KMS-11 (cell line): ENCODE measurements at regions not wholly inside any gene's neighbourhood (a gene's known extent, or its start where the extent isn't known, plus 50 kb on each side); places are given as distances from the start of the nearest gene placed in this dataset.

Experiments
- H2AFZ ChIP-seq: fragments of 200-600 bp; sonication (generic); 2 replicates; pipeline ENCODE4 v1.6.1; 2016; ENCODE audit warnings: antibody characterized with exemption, mixed run types, low read depth
- H3K27ac ChIP-seq: fragments of 200-600 bp; sonication (generic); 2 replicates; pipeline ENCODE4 v1.6.1; 2016; ENCODE audit warnings: mild to moderate bottlenecking, mixed run types
- H3K27me3 ChIP-seq: fragments of 200-600 bp; sonication (generic); 2 replicates; pipeline ENCODE4 v1.6.1; 2017; ENCODE audit warnings: mild to moderate bottlenecking, low read depth, mixed run types, moderate library complexity; ENCODE audit not compliant: insufficient read depth
- H3K36me3 ChIP-seq: fragments of 200-600 bp; sonication (generic); 2 replicates; pipeline ENCODE4 v1.6.1; 2017; ENCODE audit warnings: mild to moderate bottlenecking, mixed run types; ENCODE audit not compliant: insufficient read depth
- H3K4me1 ChIP-seq: fragments of 200-600 bp; sonication (generic); 2 replicates; pipeline ENCODE4 v1.6.1; 2016; ENCODE audit warnings: mild to moderate bottlenecking, low read depth, mixed run types; ENCODE audit not compliant: poor library complexity, severe bottlenecking
- H3K4me2 ChIP-seq: fragments of 200-600 bp; sonication (generic); 2 replicates; pipeline ENCODE4 v1.7.0; 2016; ENCODE audit warnings: mild to moderate bottlenecking, mixed run types
- H3K4me3 ChIP-seq: fragments of 200-600 bp; sonication (generic); IDR thresholded peaks from 2 replicates; pipeline ENCODE4 v1.6.1; 2017; ENCODE audit warnings: low read depth, low read length, mixed read lengths; ENCODE audit not compliant: insufficient read depth
- H3K79me2 ChIP-seq: fragments of 200-600 bp; sonication (generic); 2 replicates; pipeline ENCODE4 v1.6.1; 2016; ENCODE audit warnings: low read depth, mixed run types; ENCODE audit not compliant: insufficient read depth
- H3K9ac ChIP-seq: fragments of 200-600 bp; sonication (generic); 2 replicates; pipeline ENCODE4 v1.6.1; 2016; ENCODE audit warnings: mild to moderate bottlenecking, mixed run types
- H4K20me1 ChIP-seq: fragments of 200-600 bp; sonication (generic); 2 replicates; pipeline ENCODE4 v1.6.1; 2016; ENCODE audit warnings: mild to moderate bottlenecking, mixed run types; ENCODE audit not compliant: insufficient read depth
- TF ChIP-seq, protein P1 (sequence below): fragments of 200-600 bp; sonication (generic); conservative IDR thresholded peaks from 2 replicates; pipeline ENCODE4 v1.6.1; 2017; ENCODE audit warnings: low read depth, mild to moderate bottlenecking, antibody characterized with exemption, low read length, moderate library complexity, mixed read lengths

DNA sequence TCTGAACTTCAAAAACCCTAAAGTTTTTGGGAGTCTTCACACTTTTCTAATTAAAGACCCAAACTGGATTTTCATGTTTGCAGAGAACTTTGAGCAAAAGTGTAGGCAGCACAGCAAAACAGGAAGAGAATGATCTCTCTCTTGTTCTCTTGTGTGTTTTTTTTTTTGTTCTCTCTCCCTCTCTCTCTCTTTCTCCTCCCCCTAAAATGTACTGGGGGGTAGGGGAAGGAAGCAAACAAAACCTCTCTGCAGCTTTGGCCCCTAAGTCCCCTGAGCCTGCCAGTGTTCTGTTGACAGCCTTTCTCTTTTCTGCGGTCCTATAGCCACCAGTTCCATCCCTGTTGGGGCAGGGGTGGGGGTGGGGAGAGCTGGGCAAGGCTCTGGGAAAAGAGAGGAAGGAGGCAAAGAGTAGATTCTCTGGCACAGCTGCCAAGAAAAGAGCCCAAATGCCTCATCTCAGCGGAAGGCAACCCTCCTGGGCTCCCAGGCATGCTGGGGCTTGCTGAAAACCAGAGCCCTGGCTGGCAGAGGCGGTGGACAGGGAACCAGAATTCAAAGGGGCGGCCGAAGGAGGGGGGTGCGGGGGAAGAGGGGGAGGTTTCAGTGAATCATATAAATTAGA lies 295.3 kb downstream of the SOX9 start:
- Histone ChIP-seq H3K36me3 (no peaks in the 10 kb centered on the region), H2AFZ (no peak overlapping the region), H3K27ac (no peak overlapping the region), H3K27me3 (no peaks in the 10 kb centered on the region), H3K4me1 (peaks cover 25% of the 10 kb centered on the region), H4K20me1 (no peaks in the 10 kb centered on the region), H3K4me2 (no peak overlapping the region), H3K79me2 (peaks cover 1% of the 10 kb centered on the region; the same call in 1 of the 2 replicates), H3K4me3 (no peak overlapping the region), H3K9ac (no peak overlapping the region)
- TF ChIP-seq, protein P1, sequence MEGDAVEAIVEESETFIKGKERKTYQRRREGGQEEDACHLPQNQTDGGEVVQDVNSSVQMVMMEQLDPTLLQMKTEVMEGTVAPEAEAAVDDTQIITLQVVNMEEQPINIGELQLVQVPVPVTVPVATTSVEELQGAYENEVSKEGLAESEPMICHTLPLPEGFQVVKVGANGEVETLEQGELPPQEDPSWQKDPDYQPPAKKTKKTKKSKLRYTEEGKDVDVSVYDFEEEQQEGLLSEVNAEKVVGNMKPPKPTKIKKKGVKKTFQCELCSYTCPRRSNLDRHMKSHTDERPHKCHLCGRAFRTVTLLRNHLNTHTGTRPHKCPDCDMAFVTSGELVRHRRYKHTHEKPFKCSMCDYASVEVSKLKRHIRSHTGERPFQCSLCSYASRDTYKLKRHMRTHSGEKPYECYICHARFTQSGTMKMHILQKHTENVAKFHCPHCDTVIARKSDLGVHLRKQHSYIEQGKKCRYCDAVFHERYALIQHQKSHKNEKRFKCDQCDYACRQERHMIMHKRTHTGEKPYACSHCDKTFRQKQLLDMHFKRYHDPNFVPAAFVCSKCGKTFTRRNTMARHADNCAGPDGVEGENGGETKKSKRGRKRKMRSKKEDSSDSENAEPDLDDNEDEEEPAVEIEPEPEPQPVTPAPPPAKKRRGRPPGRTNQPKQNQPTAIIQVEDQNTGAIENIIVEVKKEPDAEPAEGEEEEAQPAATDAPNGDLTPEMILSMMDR: no peak

GRCh38 chr17:72416905-72417304 lies 296.1 kb downstream of the SOX9 start:
- TF ChIP-seq, protein P1: no peak
- Histone ChIP-seq H3K27me3 (no peaks in the 10 kb centered on the region), H3K36me3 (no peaks in the 10 kb centered on the region), H3K79me2 (peaks cover 8% of the 10 kb centered on the region; the same call in 1 of the 2 replicates), H3K9ac (no peak overlapping the region), H2AFZ (no peak overlapping the region), H3K4me3 (no peak overlapping the region), H3K4me2 (no peak overlapping the region), H3K27ac (no peak overlapping the region), H4K20me1 (no peaks in the 10 kb centered on the region; the same call in 1 of the 2 replicates), H3K4me1 (peaks cover 32% of the 10 kb centered on the region)

DNA sequence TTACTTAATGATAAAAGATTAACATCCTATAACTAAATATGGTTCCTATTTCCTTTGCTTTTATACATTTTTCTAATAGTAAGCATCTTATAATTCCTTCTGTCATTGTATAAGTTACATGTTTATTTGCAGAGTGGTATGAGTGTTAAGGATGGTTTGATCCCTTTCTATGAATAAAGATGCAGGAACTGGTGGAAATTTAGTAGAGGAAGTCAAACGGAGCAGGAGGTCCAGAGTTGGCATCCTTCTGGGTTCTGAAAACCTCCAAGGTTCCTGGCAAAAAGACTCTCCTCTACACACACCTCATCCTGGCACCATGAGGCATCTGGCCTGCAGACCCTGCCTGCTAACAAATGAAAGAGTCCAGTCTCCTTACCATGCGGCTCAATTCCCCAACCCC lies 296.8 kb downstream of the SOX9 start:
- Histone ChIP-seq H3K9ac (no peak overlapping the region), H3K79me2 (peaks cover 8% of the 10 kb centered on the region; the same call in 1 of the 2 replicates), H3K36me3 (no peaks in the 10 kb centered on the region), H2AFZ (no peak overlapping the region), H3K4me2 (no peak overlapping the region), H3K4me3 (no peak overlapping the region), H4K20me1 (no peaks in the 10 kb centered on the region; the same call in 1 of the 2 replicates), H3K27me3 (no peaks in the 10 kb centered on the region), H3K4me1 (peaks cover 39% of the 10 kb centered on the region), H3K27ac (no peak overlapping the region)
- TF ChIP-seq, protein P1: no peak

- no peak overlapping the region for H3K4me3 ChIP-seq
- H3K9ac ChIP-seq: peak overlapping the region; percentile 52; the same call in 1 of the 2 replicates
- H3K4me2 ChIP-seq: peak overlapping the region; percentile 66; the same call in 1 of the 2 replicates
- H3K79me2 ChIP-seq: peaks cover 8% of the 10 kb centered on the region; the same call in 1 of the 2 replicates
- H3K36me3 ChIP-seq: no peaks in the 10 kb centered on the region
- peaks cover 59% of the 10 kb centered on the region for H3K4me1 ChIP-seq
- no peaks in the 10 kb centered on the region; the same call in 1 of the 2 replicates for H4K20me1 ChIP-seq
- H3K27me3 ChIP-seq: no peaks in the 10 kb centered on the region
- TF ChIP-seq, protein P1: no peak
- peak overlapping the region; percentile 38; the same call in 1 of the 2 replicates for H2AFZ ChIP-seq
- H3K27ac ChIP-seq: peak overlapping the region; percentile 75
Observed at GRCh38 chr17:72419866-72420774, 299.3 kb downstream of the SOX9 start.
